Naive thymus-derived CD4-positive, alpha-beta T cell (primary cell): ENCODE measurements at regions not wholly inside any gene's neighbourhood (a gene's known extent, or its start where the extent isn't known, plus 50 kb on each side); places are given as distances from the start of the nearest gene placed in this dataset.

Experiments
- ATAC-seq: fragments of 150-1000 bp; cut with Tn5 transposase; 2 replicates; pipeline ENCODE4 v1.10.0; 2021; ENCODE audit warnings: mild to moderate bottlenecking, moderate library complexity
- CTCF ChIA-PET: fragments of 350-600 bp; sonication (Branson Sonifier 250); formaldehyde crosslinking; loops from one replicate; lab custom pipeline; 2021; ENCODE audit warnings: antibody characterized with exemption; lab: Charles Lee
- POLR2A ChIA-PET: fragments of 350-600 bp; sonication (Branson Sonifier 250); formaldehyde crosslinking; loops from one replicate; lab custom pipeline; 2021; ENCODE audit warnings: antibody characterized with exemption, inconsistent platforms; lab: Charles Lee
- DNase-seq, 9 donors: peaks; one replicate each; pipeline versions ENCODE4 v3.0.0 to v3.0.0-alpha.2; 2020 to 2022; ENCODE audit warnings: mixed read lengths in 1 of 9
- H3K27ac ChIP-seq: one replicate; pipeline ENCODE4 v1.7.0; 2013; ENCODE audit warnings: mild to moderate bottlenecking, low read depth, low read length, moderate library complexity
- H3K27me3 ChIP-seq, 2 donors: one replicate each; pipeline ENCODE4 v1.7.0; 2013; ENCODE audit warnings: low read length in 2 of 2, mild to moderate bottlenecking in 2 of 2, moderate library complexity in 2 of 2; ENCODE audit not compliant: control insufficient read depth in 2 of 2, insufficient read depth in 2 of 2
- H3K36me3 ChIP-seq, 3 experiments: 1 replicate in 2 of 3; 2 replicates in 1 of 3; pipeline ENCODE4 v1.7.0; 2013; ENCODE audit warnings: low read length in 3 of 3, mild to moderate bottlenecking in 3 of 3, moderate library complexity in 1 of 3; ENCODE audit not compliant: insufficient read depth in 3 of 3, control insufficient read depth in 2 of 3
- H3K4me1 ChIP-seq, 2 donors: one replicate each; pipeline ENCODE4 v1.7.0; 2013; ENCODE audit warnings: low read length in 2 of 2, mild to moderate bottlenecking in 2 of 2, moderate library complexity in 1 of 2; ENCODE audit not compliant: control insufficient read depth in 2 of 2, insufficient read depth in 2 of 2
- H3K4me3 ChIP-seq: 2 replicates; pipeline ENCODE4 v1.7.0; 2013; ENCODE audit warnings: mild to moderate bottlenecking, low read length
- H3K9me3 ChIP-seq, 3 experiments: 1 replicate in 2 of 3; 2 replicates in 1 of 3; pipeline ENCODE4 v1.7.0; 2013; ENCODE audit warnings: low read length in 3 of 3; ENCODE audit not compliant: control insufficient read depth in 2 of 3
- H3K27ac Mint-ChIP-seq, 9 donors: one replicate each; pipeline ENCODE4 v1.8.0; 2020 to 2022; ENCODE audit warnings: mixed read lengths in 9 of 9, mild to moderate bottlenecking in 8 of 9, moderate library complexity in 5 of 9, inconsistent platforms in 2 of 9
- H3K27me3 Mint-ChIP-seq, 5 donors: one replicate each; pipeline ENCODE4 v1.8.0; 2021 to 2022; ENCODE audit warnings: mixed read lengths in 5 of 5, mild to moderate bottlenecking in 1 of 5
- H3K36me3 Mint-ChIP-seq, 5 donors: one replicate each; pipeline ENCODE4 v1.8.0; 2020 to 2022; ENCODE audit warnings: mixed read lengths in 5 of 5, mild to moderate bottlenecking in 3 of 5, inconsistent platforms in 1 of 5
- H3K4me1 Mint-ChIP-seq, 7 donors: one replicate each; pipeline ENCODE4 v1.8.0; 2020 to 2022; ENCODE audit warnings: mixed read lengths in 7 of 7, mild to moderate bottlenecking in 3 of 7, inconsistent platforms in 1 of 7
- H3K4me3 Mint-ChIP-seq, 10 donors: one replicate each; pipeline ENCODE4 v1.8.0; 2020 to 2022; ENCODE audit warnings: mild to moderate bottlenecking in 10 of 10, mixed read lengths in 10 of 10, moderate library complexity in 6 of 10, inconsistent platforms in 2 of 10
- H3K9me3 Mint-ChIP-seq, 11 donors: one replicate each; pipeline ENCODE4 v1.8.0; 2020 to 2022; ENCODE audit warnings: mixed read lengths in 11 of 11, mild to moderate bottlenecking in 4 of 11, inconsistent platforms in 1 of 11, moderate library complexity in 1 of 11
- intact Hi-C, 2 donors: fragments of 100-400 bp; cut with micrococcal nuclease; formaldehyde crosslinking; loops; one replicate each; pipeline ENCODE4 v1.15.1; 2023

DNA sequence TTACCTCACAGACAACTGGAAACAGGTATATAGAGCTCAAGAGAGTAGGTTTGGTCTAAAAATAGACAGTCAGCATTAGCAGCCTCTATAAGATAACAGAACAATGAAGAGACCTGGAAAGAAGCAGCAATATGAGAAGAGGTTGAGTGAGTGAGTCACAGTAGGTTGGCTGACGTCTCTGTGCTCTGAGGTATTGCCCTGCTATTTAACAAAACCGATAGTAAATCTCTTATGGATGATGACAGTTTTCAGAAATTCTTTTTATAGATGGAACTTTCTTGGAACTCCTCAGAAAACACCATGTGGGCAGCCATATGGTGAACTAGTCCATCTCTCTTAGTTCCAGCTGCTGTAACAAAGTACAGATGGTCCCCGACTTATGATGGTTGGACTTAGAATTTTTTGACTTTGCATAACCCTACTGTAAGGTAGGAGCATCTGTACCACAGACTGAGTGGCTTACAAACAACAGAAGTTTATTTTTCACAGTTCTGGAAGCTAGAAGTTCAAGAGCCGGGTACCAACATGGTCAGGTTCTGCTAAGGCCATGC is 123.5 kb downstream of the MBD2 start:
- CTCF ChIA-PET: no interaction called here
- H3K27ac Mint-ChIP-seq: no peak overlapping the region
- POLR2A ChIA-PET: no interaction called here
- Histone ChIP-seq H3K27me3 (no peaks in the 10 kb centered on the region), H3K9me3 (no peaks in the 10 kb centered on the region), H3K4me1 (no peaks in the 10 kb centered on the region), H3K36me3 (no peaks in the 10 kb centered on the region), H3K4me3 (no peak overlapping the region), H3K27ac (no peak overlapping the region)
- ATAC-seq (no peak), DNase-seq (no peak)
- H3K27me3 Mint-ChIP-seq: peaks cover 0 to 15% (median 12%) of the 10 kb centered on the region in 5 donors
- no peak overlapping the region for H3K4me3 Mint-ChIP-seq
- H3K4me1 Mint-ChIP-seq: peaks cover 0 to under 1% (median 0%) of the 10 kb centered on the region in 7 donors
- peaks cover 0 to 10% (median 8%) of the 10 kb centered on the region in 11 donors for H3K9me3 Mint-ChIP-seq
- intact Hi-C loops: no loop called here
- peaks cover 0 to 7% (median 0%) of the 10 kb centered on the region in 5 donors for H3K36me3 Mint-ChIP-seq

DNA sequence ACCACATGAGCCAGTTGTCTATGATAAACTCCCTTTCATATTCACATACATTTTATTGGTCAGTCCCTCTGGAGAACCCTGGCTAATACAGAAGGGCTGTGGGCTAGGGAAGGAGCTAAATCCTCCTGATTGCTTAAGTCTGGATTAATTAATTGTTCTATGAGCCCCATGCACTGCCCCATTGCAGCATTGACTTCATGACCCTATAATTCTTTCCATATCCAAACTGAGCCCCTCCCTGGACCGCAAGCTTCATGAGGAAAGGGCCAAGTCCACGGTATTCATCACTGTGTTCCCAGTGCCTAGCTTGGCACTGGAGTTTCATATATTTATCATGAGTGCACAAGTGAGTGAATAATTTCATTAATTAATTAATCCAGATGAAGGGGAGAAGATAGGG is 124.0 kb downstream of the MBD2 start:
- peaks cover 0 to 15% (median 12%) of the 10 kb centered on the region in 5 donors for H3K27me3 Mint-ChIP-seq
- H3K4me3 ChIP-seq: no peak overlapping the region
- no peak for DNase-seq
- H3K36me3 ChIP-seq: no peaks in the 10 kb centered on the region
- H3K4me1 ChIP-seq: no peaks in the 10 kb centered on the region
- ChIA-PET CTCF (no interaction called here), POLR2A (no interaction called here)
- no peak overlapping the region for H3K4me3 Mint-ChIP-seq
- no peak for ATAC-seq
- H3K27ac Mint-ChIP-seq: no peak overlapping the region
- H3K9me3 ChIP-seq: no peaks in the 10 kb centered on the region
- peaks cover 0 to 2% (median 0%) of the 10 kb centered on the region in 7 donors for H3K4me1 Mint-ChIP-seq
- intact Hi-C loops: no loop called here
- no peaks in the 10 kb centered on the region for H3K27me3 ChIP-seq
- peaks cover 0 to 10% (median 8%) of the 10 kb centered on the region in 11 donors for H3K9me3 Mint-ChIP-seq
- peaks cover 0 to 7% (median 0%) of the 10 kb centered on the region in 5 donors for H3K36me3 Mint-ChIP-seq
- H3K27ac ChIP-seq: no peak overlapping the region

DNA sequence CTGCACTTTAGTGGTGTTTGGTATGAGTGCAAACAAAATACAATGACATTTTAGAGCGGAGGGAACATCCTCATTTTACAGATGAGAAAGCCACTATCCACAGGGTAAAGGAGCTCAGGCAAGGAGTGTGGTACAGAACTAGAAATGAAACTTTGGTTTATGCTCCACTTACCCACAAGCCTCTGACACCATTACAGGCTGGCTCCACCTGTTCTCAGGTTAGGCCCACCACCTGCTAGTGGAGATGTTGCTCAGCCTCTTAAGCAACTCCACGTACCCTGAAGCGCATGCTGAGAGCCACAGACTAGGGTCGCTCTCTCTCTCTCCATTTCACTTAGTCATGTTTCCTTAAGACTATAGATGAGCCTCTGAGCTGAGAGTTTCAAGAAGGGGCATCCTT is 130.0 kb downstream of the MBD2 start:
- peaks cover 0 to 7% (median 0%) of the 10 kb centered on the region in 5 donors for H3K36me3 Mint-ChIP-seq
- ATAC-seq: no peak

DNA sequence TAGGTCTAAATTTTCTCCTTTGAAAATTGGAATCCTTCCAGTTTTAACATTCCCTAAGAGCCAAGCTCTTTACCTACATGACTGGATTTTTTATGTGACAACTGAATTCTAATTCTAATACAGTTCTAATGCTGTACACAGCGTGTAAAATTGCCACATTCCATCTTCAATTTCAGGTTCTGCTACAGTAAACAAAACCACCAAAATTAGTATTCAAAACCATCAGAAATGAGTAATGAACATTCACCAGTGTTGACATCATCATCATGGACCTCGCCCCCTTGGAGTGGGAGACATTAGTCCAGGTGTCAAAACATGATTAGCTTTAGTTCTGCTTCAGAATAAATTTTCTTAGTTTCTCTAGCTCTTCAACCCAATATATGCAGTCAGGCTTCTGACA is 133.6 kb downstream of the MBD2 start:
- H3K36me3 Mint-ChIP-seq: peaks cover 0 to 4% (median 0%) of the 10 kb centered on the region in 5 donors
- no peak overlapping the region for H3K27ac Mint-ChIP-seq

More for the DNA sequence above, 130.0 kb downstream of the MBD2 start:
- Histone ChIP-seq H3K4me3 (no peak overlapping the region), H3K36me3 (no peaks in the 10 kb centered on the region), H3K9me3 (no peaks in the 10 kb centered on the region), H3K27ac (no peak overlapping the region), H3K27me3 (no peaks in the 10 kb centered on the region), H3K4me1 (no peaks in the 10 kb centered on the region)
- Mint-ChIP-seq H3K4me1 (peaks cover 0 to 2% (median 0%) of the 10 kb centered on the region in 7 donors), H3K27me3 (peaks cover 0 to 15% (median 8%) of the 10 kb centered on the region in 5 donors), H3K4me3 (no peak overlapping the region), H3K9me3 (peaks cover 0 to 9% (median 6%) of the 10 kb centered on the region in 11 donors), H3K27ac (no peak overlapping the region)
- ChIA-PET POLR2A (no interaction called here), CTCF (no interaction called here)
- intact Hi-C loops: no loop called here
- DNase-seq: no peak

DNA sequence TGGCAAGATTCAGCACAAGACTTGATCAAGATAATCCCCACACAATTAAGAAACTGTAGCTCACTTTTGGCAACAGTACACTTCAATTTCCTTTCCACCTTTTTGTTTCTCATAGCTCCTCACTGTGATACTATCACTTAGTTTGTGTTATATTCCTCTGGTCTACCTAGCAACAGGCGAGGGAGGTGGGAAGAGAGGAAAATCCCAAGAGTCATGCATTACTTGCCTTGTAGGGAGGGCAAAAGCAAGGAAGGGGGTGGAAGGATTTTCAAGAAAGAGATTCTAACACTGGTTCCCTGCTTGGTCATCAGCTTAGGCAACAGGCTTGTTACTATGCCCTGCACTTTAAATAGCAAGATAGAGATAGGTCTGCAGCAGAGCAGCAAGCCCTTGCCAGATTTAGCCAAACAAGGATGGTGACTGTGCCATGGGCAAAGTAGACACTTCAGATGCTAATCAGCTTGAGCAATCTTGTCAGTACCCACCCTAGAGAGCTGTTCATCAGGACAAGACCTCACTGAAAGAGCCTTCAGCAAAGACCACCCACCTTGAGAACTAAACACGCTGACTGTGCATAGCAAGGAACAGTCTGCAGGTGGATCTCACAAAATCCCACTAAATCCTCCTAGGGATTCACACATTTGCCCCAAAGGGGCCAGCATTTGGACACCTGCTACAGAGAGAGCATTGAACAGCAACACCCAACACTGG is 134.6 kb downstream of the MBD2 start:
- POLR2A ChIA-PET: no interaction called here
- peaks cover 0 to 6% (median 0%) of the 10 kb centered on the region in 11 donors for H3K9me3 Mint-ChIP-seq
- no peaks in the 10 kb centered on the region for H3K36me3 ChIP-seq
- no peaks in the 10 kb centered on the region for H3K9me3 ChIP-seq
- intact Hi-C loops: no loop called here
- peaks cover 0 to 4% (median 0%) of the 10 kb centered on the region in 5 donors for H3K36me3 Mint-ChIP-seq
- DNase-seq (no peak), ATAC-seq (no peak)
- H3K4me1 Mint-ChIP-seq: peaks cover 5 to 19% (median 10%) of the 10 kb centered on the region in 7 donors
- no peaks in the 10 kb centered on the region for H3K27me3 ChIP-seq
- CTCF ChIA-PET: no interaction called here
- H3K4me1 ChIP-seq: no peaks in the 10 kb centered on the region
- no peak overlapping the region for H3K27ac ChIP-seq
- H3K27ac Mint-ChIP-seq: no peak overlapping the region
- H3K4me3 ChIP-seq: no peak overlapping the region
- H3K27me3 Mint-ChIP-seq: peaks cover 0 to 3% (median 0%) of the 10 kb centered on the region in 5 donors
- H3K4me3 Mint-ChIP-seq: no peak overlapping the region

More for the DNA sequence above, 133.6 kb downstream of the MBD2 start:
- Histone ChIP-seq H3K9me3 (no peaks in the 10 kb centered on the region), H3K4me1 (no peaks in the 10 kb centered on the region), H3K36me3 (no peaks in the 10 kb centered on the region), H3K27me3 (no peaks in the 10 kb centered on the region), H3K27ac (no peak overlapping the region), H3K4me3 (no peak overlapping the region)
- Mint-ChIP-seq H3K27me3 (peaks cover 0 to 3% (median 0%) of the 10 kb centered on the region in 5 donors), H3K4me1 (peaks cover 4 to 15% (median 9%) of the 10 kb centered on the region in 7 donors), H3K9me3 (peaks cover 0 to 6% (median 0%) of the 10 kb centered on the region in 11 donors), H3K4me3 (no peak overlapping the region)
- CTCF ChIA-PET: no interaction called here
- intact Hi-C loops: no loop called here
- POLR2A ChIA-PET: no interaction called here
- ATAC-seq (no peak), DNase-seq (no peak)

DNA sequence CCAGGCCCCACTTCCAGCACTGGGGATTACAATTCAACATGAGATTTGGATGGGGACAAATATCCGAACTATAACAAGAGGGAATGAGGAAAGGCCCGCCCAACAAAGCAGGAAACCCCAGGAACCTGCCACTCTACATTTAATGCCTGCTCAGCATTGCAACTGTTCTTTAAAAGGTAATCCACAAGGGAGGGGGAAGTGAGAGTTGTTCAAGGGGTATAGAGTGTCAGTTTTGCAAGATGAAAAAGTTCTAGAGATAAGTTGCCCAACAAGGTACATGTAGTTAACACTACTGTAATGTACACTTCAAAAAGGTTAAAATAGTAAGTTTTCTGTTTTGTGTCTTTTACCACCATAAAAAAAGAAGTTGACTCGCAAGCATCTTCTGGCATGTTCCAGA is 137.6 kb downstream of the MBD2 start:
- Mint-ChIP-seq H3K4me3 (peak overlapping the region in 3 of 10 donors; percentile 29 to 54 (median 40)), H3K36me3 (peaks cover 0 to 12% (median 0%) of the 10 kb centered on the region in 5 donors), H3K27ac (peak overlapping the region in 1 of 9 donors; percentile 76), H3K27me3 (peaks cover 0 to 8% (median 4%) of the 10 kb centered on the region in 5 donors), H3K9me3 (peaks cover 5 to 26% (median 14%) of the 10 kb centered on the region in 11 donors), H3K4me1 (peaks cover 5 to 22% (median 10%) of the 10 kb centered on the region in 7 donors)
- no peak for DNase-seq
- Histone ChIP-seq H3K36me3 (no peaks in the 10 kb centered on the region), H3K27me3 (no peaks in the 10 kb centered on the region), H3K27ac (no peak overlapping the region), H3K4me3 (no peak overlapping the region), H3K4me1 (no peaks in the 10 kb centered on the region), H3K9me3 (peaks cover 0 to 8% (median 0%) of the 10 kb centered on the region in 3 experiments)
- intact Hi-C loops: no loop called here
- POLR2A ChIA-PET: no interaction called here
- ATAC-seq: no peak
- CTCF ChIA-PET: no interaction called here
